Thoracic aorta (tissue), 2 donors: ENCODE measurements at regions not wholly inside any gene's neighbourhood (a gene's known extent, or its start where the extent isn't known, plus 50 kb on each side); places are given as distances from the start of the nearest gene placed in this dataset.

Experiments
- ATAC-seq: fragments of 150-250 bp; one replicate; pipeline ENCODE4 v1.8.0; 2017; ENCODE audit warnings: low read depth; ENCODE audit not compliant: insufficient number of reproducible peaks, low FRiP score
- DNase-seq: peaks from one replicate; pipeline ENCODE4 v3.0.0-alpha.2; 2020; ENCODE audit warnings: low spot score
- H3K27ac ChIP-seq, 2 donors: fragments of 200-600 bp; sonication (generic); 1 replicate in 1 of 2; 2 replicates in 1 of 2; pipeline ENCODE4 v1.5.1; 2016; ENCODE audit warnings: mild to moderate bottlenecking in 2 of 2, moderate library complexity in 2 of 2
- H3K27me3 ChIP-seq: fragments of 200-600 bp; sonication (generic); replicated peaks from 2 replicates; pipeline ENCODE4 v1.6.0; 2016; ENCODE audit warnings: mild to moderate bottlenecking; ENCODE audit not compliant: insufficient read depth
- H3K36me3 ChIP-seq: fragments of 200-600 bp; sonication (generic); one replicate; pipeline ENCODE4 v1.5.1; 2016
- H3K4me1 ChIP-seq, 2 donors: fragments of 200-600 bp; sonication (generic); 1 replicate in 1 of 2; 2 replicates in 1 of 2; pipeline versions ENCODE4 v1.5.1 to v1.6.0; 2016; ENCODE audit warnings: low read depth in 2 of 2, mild to moderate bottlenecking in 1 of 2; ENCODE audit not compliant: control insufficient read depth in 1 of 2
- H3K4me3 ChIP-seq: fragments of 200-600 bp; sonication (generic); 2 replicates; pipeline ENCODE4 v1.5.1; 2016; ENCODE audit warnings: mild to moderate bottlenecking
- H3K9me3 ChIP-seq: fragments of 200-600 bp; sonication (generic); 2 replicates; pipeline ENCODE4 v1.5.1; 2016
- CTCF ChIP-seq: fragments of 200-600 bp; sonication (generic); IDR thresholded peaks from one replicate; pipeline ENCODE4 v1.5.1; 2019; ENCODE audit warnings: antibody characterized with exemption

- no peaks in the 10 kb centered on the region for H3K27me3 ChIP-seq
- H3K36me3 ChIP-seq, result no peaks in the 10 kb centered on the region
- DNase-seq (no peak), ATAC-seq (no peak)
- H3K4me1 ChIP-seq, result no peaks in the 10 kb centered on the region
- no peak overlapping the region for H3K27ac ChIP-seq
- H3K4me3 ChIP-seq, result no peak overlapping the region
- no peaks in the 10 kb centered on the region for H3K9me3 ChIP-seq
- no peak for TF ChIP-seq CTCF
These were observed 657.1 kb downstream of the TMTC2 start for GRCh38 chr12:83343767-83344166.

GRCh38 chr12:83335748-83336147 is 649.0 kb downstream of the TMTC2 start:
- DNase-seq, result no peak
- TF ChIP-seq CTCF, result no peak
- Histone ChIP-seq H3K4me1 (no peaks in the 10 kb centered on the region), H3K9me3 (no peaks in the 10 kb centered on the region), H3K27me3 (no peaks in the 10 kb centered on the region), H3K36me3 (no peaks in the 10 kb centered on the region), H3K27ac (no peak overlapping the region), H3K4me3 (no peak overlapping the region)
- no peak for ATAC-seq

- Histone ChIP-seq H3K36me3 (no peaks in the 10 kb centered on the region), H3K9me3 (no peaks in the 10 kb centered on the region), H3K27me3 (no peaks in the 10 kb centered on the region), H3K4me1 (no peaks in the 10 kb centered on the region), H3K4me3 (no peak overlapping the region), H3K27ac (no peak overlapping the region)
- ATAC-seq (no peak), DNase-seq (no peak)
- TF ChIP-seq CTCF, result no peak
These were observed 640.0 kb downstream of the TMTC2 start for GRCh38 chr12:83326666-83327065.

- Histone ChIP-seq H3K4me1 (no peaks in the 10 kb centered on the region), H3K27me3 (no peaks in the 10 kb centered on the region), H3K4me3 (no peak overlapping the region), H3K27ac (no peak overlapping the region), H3K36me3 (no peaks in the 10 kb centered on the region), H3K9me3 (no peaks in the 10 kb centered on the region)
- ATAC-seq (no peak), DNase-seq (no peak)
- TF ChIP-seq CTCF, result no peak
These were observed 637.2 kb downstream of the TMTC2 start for GRCh38 chr12:83323866-83324265.

GRCh38 chr12:83322809-83323208 is 636.1 kb downstream of the TMTC2 start:
- DNase-seq (no peak), ATAC-seq (no peak)
- H3K9me3 ChIP-seq, result no peaks in the 10 kb centered on the region
- H3K27me3 ChIP-seq, result no peaks in the 10 kb centered on the region
- H3K4me3 ChIP-seq, result no peak overlapping the region
- TF ChIP-seq CTCF, result no peak
- H3K27ac ChIP-seq, result no peak overlapping the region
- H3K4me1 ChIP-seq, result no peaks in the 10 kb centered on the region
- H3K36me3 ChIP-seq, result no peaks in the 10 kb centered on the region
